ENCODE measurements at regions not wholly inside any gene's neighbourhood (a gene's known extent, or its start where the extent isn't known, plus 50 kb on each side); places are given as distances from the start of the nearest gene placed in this dataset.

- no peak for TF ChIP-seq EZH2 (IDR thresholded peaks at IDR 0.05; ENCODE audit: borderline replicate concordance, control insufficient read depth, low read depth, low read length)
- TF ChIP-seq POLR2A (IDR thresholded peaks at IDR 0.05; ENCODE audit: low read depth, low read length) = no peak
- TF ChIP-seq CTCF (IDR thresholded peaks at IDR 0.05 in 2 of 3, conservative IDR thresholded peaks at IDR 0.05 in 1 of 3; ENCODE audit: control insufficient read depth in 2 of 3, extremely low read depth in 1 of 3, insufficient read depth in 1 of 3, low read depth in 3 of 3, low read length in 3 of 3) = no peak
- TF ChIP-seq IRF3 (IDR thresholded peaks at IDR 0.05) = no peak
- TF ChIP-seq CEBPB (IDR thresholded peaks at IDR 0.05; ENCODE audit: borderline replicate concordance in 1 of 2, low read depth in 2 of 2, low read length in 2 of 2) = no peak
These were observed 108.2 kb upstream of the CTAGE1 start for GRCh38 chr18:22525883-22526282.

Data from GM12878 (cell line).